ENCODE measurements at regions not wholly inside any gene's neighbourhood (a gene's known extent, or its start where the extent isn't known, plus 50 kb on each side); places are given as distances from the start of the nearest gene placed in this dataset.
A peak's percentile ranks its signal among the peaks of the same experiment; 100 is the strongest.
"Not testable (repeated sequence)": the region's sequence is repeated elsewhere in the genome, so short reads cannot be mapped to it uniquely, and the experiment has no call there.

- no peak overlapping the region for H3K4me3 Mint-ChIP-seq
- peaks cover 5% of the 10 kb centered on the region for H3K4me1 Mint-ChIP-seq (ENCODE audit: unreplicated experiment)
- TF ChIP-seq CTCF (conservative IDR thresholded peaks at IDR 0.05) = no peak
- H3K9me3 Mint-ChIP-seq = no peaks in the 10 kb centered on the region
- no peak overlapping the region for H3K27ac Mint-ChIP-seq
- peaks cover 23% of the 10 kb centered on the region for H3K27me3 Mint-ChIP-seq
- DNase-seq (ENCODE audit: extremely low spot score, unreplicated experiment) = no peak
- H3K36me3 Mint-ChIP-seq = no peaks in the 10 kb centered on the region
Observed at GRCh38 chr15:69613988-69614387, 161.4 kb downstream of the RPLP1 start.

GRCh38 chr15:69615736-69616135 lies 163.1 kb downstream of the RPLP1 start:
- no peak for TF ChIP-seq CTCF (conservative IDR thresholded peaks at IDR 0.05)
- H3K27ac Mint-ChIP-seq = no peak overlapping the region
- H3K4me1 Mint-ChIP-seq (ENCODE audit: unreplicated experiment) = peaks cover 5% of the 10 kb centered on the region
- DNase-seq (ENCODE audit: extremely low spot score, unreplicated experiment) = peak; percentile 32
- H3K4me3 Mint-ChIP-seq = no peak overlapping the region
- H3K36me3 Mint-ChIP-seq = no peaks in the 10 kb centered on the region
- H3K27me3 Mint-ChIP-seq = peaks cover 25% of the 10 kb centered on the region
- H3K9me3 Mint-ChIP-seq = no peaks in the 10 kb centered on the region

GRCh38 chr15:69616558-69616957 lies 163.9 kb downstream of the RPLP1 start:
- Mint-ChIP-seq H3K4me1 (ENCODE audit: unreplicated experiment) (no peaks in the 10 kb centered on the region), H3K27me3 (peaks cover 21% of the 10 kb centered on the region), H3K36me3 (no peaks in the 10 kb centered on the region), H3K9me3 (no peaks in the 10 kb centered on the region), H3K4me3 (no peak overlapping the region), H3K27ac (no peak overlapping the region)
- TF ChIP-seq CTCF (conservative IDR thresholded peaks at IDR 0.05) = no peak
- DNase-seq (ENCODE audit: extremely low spot score, unreplicated experiment) = no peak

GRCh38 chr15:69617144-69617543 lies 164.5 kb downstream of the RPLP1 start:
- H3K4me3 Mint-ChIP-seq; H3K9me3 Mint-ChIP-seq; H3K4me1 Mint-ChIP-seq (ENCODE audit: unreplicated experiment); H3K36me3 Mint-ChIP-seq; DNase-seq (ENCODE audit: extremely low spot score, unreplicated experiment); H3K27ac Mint-ChIP-seq: not testable (repeated sequence)
- H3K27me3 Mint-ChIP-seq = peaks cover 21% of the 10 kb centered on the region

- Mint-ChIP-seq H3K36me3 (no peaks in the 10 kb centered on the region), H3K4me3 (no peak overlapping the region), H3K27me3 (peaks cover 43% of the 10 kb centered on the region), H3K4me1 (ENCODE audit: unreplicated experiment) (peaks cover 3% of the 10 kb centered on the region), H3K9me3 (no peaks in the 10 kb centered on the region), H3K27ac (no peak overlapping the region)
- DNase-seq (ENCODE audit: extremely low spot score, unreplicated experiment) = no peak
- no peak for TF ChIP-seq CTCF (conservative IDR thresholded peaks at IDR 0.05)
Observed at GRCh38 chr15:69623392-69624154, 171.0 kb downstream of the RPLP1 start.

- TF ChIP-seq CTCF (conservative IDR thresholded peaks at IDR 0.05) = no peak
- H3K27me3 Mint-ChIP-seq = peaks cover 44% of the 10 kb centered on the region
- no peak overlapping the region for H3K4me3 Mint-ChIP-seq
- no peaks in the 10 kb centered on the region for H3K9me3 Mint-ChIP-seq
- peaks cover 3% of the 10 kb centered on the region for H3K4me1 Mint-ChIP-seq (ENCODE audit: unreplicated experiment)
- no peaks in the 10 kb centered on the region for H3K36me3 Mint-ChIP-seq
- H3K27ac Mint-ChIP-seq = no peak overlapping the region
- no peak for DNase-seq (ENCODE audit: extremely low spot score, unreplicated experiment)
Observed at GRCh38 chr15:69624155-69624520, 171.5 kb downstream of the RPLP1 start.

All from type B pancreatic cell (in vitro differentiated cells).